ENCODE measurements at regions not wholly inside any gene's neighbourhood (a gene's known extent, or its start where the extent isn't known, plus 50 kb on each side); places are given as distances from the start of the nearest gene placed in this dataset.
A peak's percentile ranks its signal among the peaks of the same experiment; 100 is the strongest.

DNA sequence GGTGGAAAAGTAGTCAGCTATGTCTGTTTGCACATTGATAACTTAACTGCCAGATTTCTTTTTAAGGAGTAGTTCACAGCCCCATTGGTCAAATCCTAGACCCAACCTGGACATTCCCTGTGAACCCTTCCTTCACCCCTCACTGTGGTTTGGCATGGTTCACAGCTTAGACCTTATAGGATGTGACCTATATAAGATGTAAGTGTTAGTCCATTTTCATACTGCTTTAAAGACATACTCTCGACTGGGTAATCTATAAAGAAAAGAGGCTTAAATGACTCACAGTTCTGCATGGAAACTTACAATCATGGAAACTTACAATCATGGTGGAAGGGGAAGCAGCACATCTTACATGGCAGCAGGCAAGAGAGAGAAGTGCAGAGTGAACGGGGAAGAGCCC, 1066.2 kb downstream of the TTLL7 start:
- Histone ChIP-seq H3K27me3 (ENCODE audit: control insufficient read depth in 5 of 5, insufficient read depth in 4 of 5, low read length in 5 of 5) (no peaks in the 10 kb centered on the region), H3K9me3 (ENCODE audit: control insufficient read depth in 5 of 5, low read length in 5 of 5) (peaks cover 0 to 5% (median 4%) of the 10 kb centered on the region in 5 donors), H3K4me1 (ENCODE audit: control insufficient read depth in 5 of 5, insufficient read depth in 5 of 5, low read length in 5 of 5) (peaks cover 0 to 8% (median 3%) of the 10 kb centered on the region in 5 donors), H3K4me3 (ENCODE audit: low read depth in 1 of 5, low read length in 5 of 5) (no peak overlapping the region), H3K27ac (ENCODE audit: low read depth, low read length) (no peak overlapping the region), H3K36me3 (ENCODE audit: control insufficient read depth in 5 of 5, insufficient read depth in 5 of 5, low read length in 5 of 5) (no peaks in the 10 kb centered on the region), H3K9ac (ENCODE audit: low read length in 5 of 5) (no peak overlapping the region)

DNA sequence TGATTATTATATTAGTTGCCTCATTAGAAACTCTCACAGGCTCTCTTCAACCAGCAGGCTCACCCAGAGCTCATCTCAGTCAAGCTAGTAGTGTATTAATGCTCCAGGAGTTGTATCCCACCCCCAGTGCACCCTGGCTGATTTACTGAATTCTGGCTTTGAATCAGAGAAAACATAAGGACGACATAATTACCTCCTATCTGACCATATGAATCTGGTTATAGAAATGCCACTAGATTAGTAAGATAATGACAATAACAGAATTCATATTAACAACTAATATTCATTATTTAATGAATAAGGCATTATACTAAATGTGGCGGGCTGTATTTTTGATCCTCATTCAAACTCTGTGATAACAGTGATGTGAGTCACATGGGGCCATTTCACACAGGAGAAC, 1066.7 kb downstream of the TTLL7 start:
- Histone ChIP-seq H3K9me3 (ENCODE audit: control insufficient read depth in 5 of 5, low read length in 5 of 5) (peaks cover 0 to 5% (median 4%) of the 10 kb centered on the region in 5 donors), H3K4me3 (ENCODE audit: low read depth in 1 of 5, low read length in 5 of 5) (no peak overlapping the region), H3K27ac (ENCODE audit: low read depth, low read length) (no peak overlapping the region), H3K4me1 (ENCODE audit: control insufficient read depth in 5 of 5, insufficient read depth in 5 of 5, low read length in 5 of 5) (peaks cover 0 to 8% (median 3%) of the 10 kb centered on the region in 5 donors), H3K9ac (ENCODE audit: low read length in 5 of 5) (no peak overlapping the region), H3K36me3 (ENCODE audit: control insufficient read depth in 5 of 5, insufficient read depth in 5 of 5, low read length in 5 of 5) (no peaks in the 10 kb centered on the region), H3K27me3 (ENCODE audit: control insufficient read depth in 5 of 5, insufficient read depth in 4 of 5, low read length in 5 of 5) (no peaks in the 10 kb centered on the region)

DNA sequence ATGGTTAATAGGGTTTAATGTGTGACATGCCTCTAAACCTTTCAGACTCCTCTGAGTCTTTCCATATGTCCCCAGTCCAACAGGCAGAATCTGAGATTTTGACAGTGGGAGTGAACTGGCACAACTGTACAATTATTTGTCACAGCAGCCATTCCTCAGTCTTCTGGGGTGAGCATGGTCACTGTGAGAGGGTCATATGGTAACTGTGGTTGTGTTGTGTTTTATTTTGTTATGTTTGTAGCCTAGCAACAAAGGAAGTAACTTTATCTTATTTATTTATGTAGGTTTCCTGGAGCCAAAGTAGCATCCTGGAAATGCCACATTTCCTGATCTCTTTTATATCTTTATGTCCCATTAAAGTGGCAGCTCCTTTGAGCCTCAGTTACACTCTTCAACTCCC, 1067.9 kb downstream of the TTLL7 start:
- Histone ChIP-seq H3K27ac (ENCODE audit: low read depth, low read length) (no peak overlapping the region), H3K36me3 (ENCODE audit: control insufficient read depth in 5 of 5, insufficient read depth in 5 of 5, low read length in 5 of 5) (no peaks in the 10 kb centered on the region), H3K4me3 (ENCODE audit: low read depth in 1 of 5, low read length in 5 of 5) (no peak overlapping the region), H3K9me3 (ENCODE audit: control insufficient read depth in 5 of 5, low read length in 5 of 5) (peaks cover 0 to 1% (median under 1%) of the 10 kb centered on the region in 5 donors), H3K4me1 (ENCODE audit: control insufficient read depth in 5 of 5, insufficient read depth in 5 of 5, low read length in 5 of 5) (peaks cover 0 to 8% (median 3%) of the 10 kb centered on the region in 5 donors), H3K27me3 (ENCODE audit: control insufficient read depth in 5 of 5, insufficient read depth in 4 of 5, low read length in 5 of 5) (no peaks in the 10 kb centered on the region), H3K9ac (ENCODE audit: low read length in 5 of 5) (no peak overlapping the region)

DNA sequence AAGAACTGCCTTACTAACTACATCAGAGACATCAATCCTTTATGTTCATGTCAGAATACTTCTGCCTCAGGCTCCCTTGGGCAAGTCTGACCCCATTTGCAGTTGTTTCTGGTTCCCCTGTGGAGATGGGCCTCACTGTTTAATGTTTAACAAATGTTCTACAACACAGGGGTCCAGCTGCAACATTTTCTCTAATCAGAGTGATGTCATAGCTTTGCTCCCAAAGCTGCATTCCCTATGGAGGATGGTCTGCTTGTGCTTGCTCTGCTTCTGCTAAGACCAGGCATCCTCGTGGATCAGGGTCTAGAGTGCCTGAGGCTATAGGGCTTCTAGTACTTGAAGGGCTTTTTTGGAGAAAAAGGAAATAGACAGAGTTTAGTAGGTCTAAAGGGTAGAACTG, 1071.2 kb downstream of the TTLL7 start:
- Histone ChIP-seq H3K9me3 (ENCODE audit: control insufficient read depth in 5 of 5, low read length in 5 of 5) (no peaks in the 10 kb centered on the region), H3K27ac (ENCODE audit: low read depth, low read length) (no peak overlapping the region)

DNA sequence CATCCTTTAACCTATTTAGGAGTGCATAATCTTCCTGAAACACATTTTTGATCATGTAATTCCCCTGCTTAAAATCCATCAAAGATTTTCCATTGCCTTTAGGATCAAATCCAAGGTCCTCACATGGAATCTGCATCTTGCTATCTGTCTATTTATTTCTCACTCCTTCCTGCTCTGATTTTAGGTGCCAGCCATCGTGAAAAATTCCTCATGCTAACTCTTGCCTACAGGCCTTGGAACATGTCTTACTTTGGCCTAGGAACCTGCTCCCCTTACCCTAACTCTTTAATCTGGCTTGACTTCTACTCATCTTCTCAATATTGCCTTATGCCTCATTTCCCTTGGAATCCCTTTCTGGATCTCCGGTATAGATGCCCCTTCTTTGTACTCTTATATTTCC, 1074.3 kb downstream of the TTLL7 start:
- Histone ChIP-seq H3K9me3 (ENCODE audit: control insufficient read depth in 5 of 5, low read length in 5 of 5) (no peaks in the 10 kb centered on the region), H3K36me3 (ENCODE audit: control insufficient read depth in 5 of 5, insufficient read depth in 5 of 5, low read length in 5 of 5) (no peaks in the 10 kb centered on the region), H3K9ac (ENCODE audit: low read length in 5 of 5) (no peak overlapping the region), H3K4me1 (ENCODE audit: control insufficient read depth in 5 of 5, insufficient read depth in 5 of 5, low read length in 5 of 5) (peaks cover 6 to 17% (median 12%) of the 10 kb centered on the region in 5 donors), H3K27me3 (ENCODE audit: control insufficient read depth in 5 of 5, insufficient read depth in 4 of 5, low read length in 5 of 5) (no peaks in the 10 kb centered on the region), H3K4me3 (ENCODE audit: low read depth in 1 of 5, low read length in 5 of 5) (no peak overlapping the region), H3K27ac (ENCODE audit: low read depth, low read length) (no peak overlapping the region)

More for the DNA sequence above, 1071.2 kb downstream of the TTLL7 start:
- Histone ChIP-seq H3K4me1 (ENCODE audit: control insufficient read depth in 5 of 5, insufficient read depth in 5 of 5, low read length in 5 of 5) (peaks cover 0 to 8% (median 3%) of the 10 kb centered on the region in 5 donors), H3K36me3 (ENCODE audit: control insufficient read depth in 5 of 5, insufficient read depth in 5 of 5, low read length in 5 of 5) (no peaks in the 10 kb centered on the region), H3K9ac (ENCODE audit: low read length in 5 of 5) (no peak overlapping the region), H3K27me3 (ENCODE audit: control insufficient read depth in 5 of 5, insufficient read depth in 4 of 5, low read length in 5 of 5) (no peaks in the 10 kb centered on the region), H3K4me3 (ENCODE audit: low read depth in 1 of 5, low read length in 5 of 5) (no peak overlapping the region)

DNA sequence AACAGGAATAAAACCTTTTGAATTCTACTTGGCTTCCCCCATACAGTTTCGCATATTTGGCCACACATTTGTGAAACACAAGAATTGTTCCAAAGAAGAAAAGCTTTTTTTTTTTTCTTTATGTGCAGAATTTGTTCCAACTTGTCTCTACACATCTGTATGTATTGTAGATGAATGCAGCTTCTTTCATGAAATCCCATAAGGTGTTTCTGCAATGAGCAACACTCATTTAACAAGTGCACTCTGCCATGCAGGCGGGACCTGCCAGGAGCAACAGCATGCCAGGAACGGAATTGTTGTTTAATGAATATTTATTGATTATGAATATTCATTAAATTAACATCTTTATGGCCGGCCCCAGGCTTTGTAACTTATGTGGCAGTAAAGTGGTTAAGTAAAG, 1075.0 kb downstream of the TTLL7 start:
- H3K4me3 ChIP-seq (ENCODE audit: low read depth in 1 of 5, low read length in 5 of 5) = no peak overlapping the region
- no peak overlapping the region for H3K9ac ChIP-seq (ENCODE audit: low read length in 5 of 5)
- no peaks in the 10 kb centered on the region for H3K9me3 ChIP-seq (ENCODE audit: control insufficient read depth in 5 of 5, low read length in 5 of 5)
- H3K27me3 ChIP-seq (ENCODE audit: control insufficient read depth in 5 of 5, insufficient read depth in 4 of 5, low read length in 5 of 5) = no peaks in the 10 kb centered on the region
- no peaks in the 10 kb centered on the region for H3K36me3 ChIP-seq (ENCODE audit: control insufficient read depth in 5 of 5, insufficient read depth in 5 of 5, low read length in 5 of 5)
- no peak overlapping the region for H3K27ac ChIP-seq (ENCODE audit: low read depth, low read length)
- peaks cover 6 to 24% (median 13%) of the 10 kb centered on the region in 5 donors for H3K4me1 ChIP-seq (ENCODE audit: control insufficient read depth in 5 of 5, insufficient read depth in 5 of 5, low read length in 5 of 5)

DNA sequence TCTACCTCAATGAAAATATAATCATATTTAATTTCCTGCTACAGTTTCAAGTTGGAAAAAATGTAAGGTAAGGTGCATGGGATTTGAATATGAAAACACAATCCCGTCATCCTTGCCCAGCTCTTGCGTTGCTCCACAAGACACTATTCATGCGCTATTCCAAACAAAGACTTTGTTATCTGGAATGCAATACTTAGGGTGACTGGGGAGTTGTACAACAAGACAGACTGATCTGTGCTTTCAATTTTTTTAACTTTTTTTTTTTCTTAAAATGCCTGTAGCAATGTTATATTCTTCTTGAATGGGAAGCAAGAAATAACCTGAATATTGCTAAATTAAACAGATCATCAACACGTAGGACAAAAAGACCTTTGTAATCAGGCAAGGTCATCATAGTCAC, 1077.2 kb downstream of the TTLL7 start:
- H3K9ac ChIP-seq (ENCODE audit: low read length in 5 of 5) = no peak overlapping the region
- no peak overlapping the region for H3K27ac ChIP-seq (ENCODE audit: low read depth, low read length)
- no peak overlapping the region for H3K4me3 ChIP-seq (ENCODE audit: low read depth in 1 of 5, low read length in 5 of 5)
- H3K4me1 ChIP-seq (ENCODE audit: control insufficient read depth in 5 of 5, insufficient read depth in 5 of 5, low read length in 5 of 5) = peaks cover 6 to 24% (median 13%) of the 10 kb centered on the region in 5 donors
- no peaks in the 10 kb centered on the region for H3K9me3 ChIP-seq (ENCODE audit: control insufficient read depth in 5 of 5, low read length in 5 of 5)
- no peaks in the 10 kb centered on the region for H3K27me3 ChIP-seq (ENCODE audit: control insufficient read depth in 5 of 5, insufficient read depth in 4 of 5, low read length in 5 of 5)
- H3K36me3 ChIP-seq (ENCODE audit: control insufficient read depth in 5 of 5, insufficient read depth in 5 of 5, low read length in 5 of 5) = no peaks in the 10 kb centered on the region

DNA sequence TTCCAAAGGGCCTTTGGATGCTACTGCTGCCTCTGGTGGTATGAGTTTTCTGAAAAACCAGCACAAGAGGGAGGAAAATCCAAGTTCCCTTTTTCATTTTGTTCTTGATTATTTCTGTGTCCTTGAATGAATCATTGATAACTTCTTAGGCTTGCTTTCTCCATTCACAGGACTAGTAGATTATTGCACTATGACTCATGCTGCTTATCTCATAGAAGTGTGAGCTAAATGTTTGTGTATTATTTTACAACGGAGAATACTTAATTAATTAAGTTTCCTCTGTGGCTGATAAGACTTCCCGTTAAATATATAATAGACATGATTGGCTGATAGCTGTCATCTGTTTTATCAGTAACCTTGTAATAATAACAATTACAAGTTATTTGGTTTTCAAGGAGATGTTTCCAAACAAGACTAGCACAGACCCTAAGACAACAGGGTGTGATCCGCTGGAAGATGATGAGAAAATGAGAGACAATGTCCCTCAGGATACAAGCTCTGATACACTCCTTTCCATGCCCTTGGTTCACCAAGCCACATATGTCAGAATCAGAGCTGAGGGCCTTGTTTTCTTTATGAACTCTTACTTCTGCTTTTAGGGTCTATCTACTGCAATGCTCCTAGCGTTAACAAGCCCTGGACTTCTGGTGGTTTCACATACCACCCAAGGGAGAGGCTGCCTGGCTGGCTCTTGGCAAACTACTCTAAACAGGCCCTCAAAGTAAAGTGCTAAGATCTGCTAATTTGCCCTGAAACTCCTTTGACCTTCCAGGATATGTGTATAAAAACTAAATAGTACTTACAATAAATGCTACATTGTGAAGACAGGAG, 1078.3 kb downstream of the TTLL7 start:
- peak overlapping the region; percentile 59 for H3K27ac ChIP-seq (ENCODE audit: low read depth, low read length)

DNA sequence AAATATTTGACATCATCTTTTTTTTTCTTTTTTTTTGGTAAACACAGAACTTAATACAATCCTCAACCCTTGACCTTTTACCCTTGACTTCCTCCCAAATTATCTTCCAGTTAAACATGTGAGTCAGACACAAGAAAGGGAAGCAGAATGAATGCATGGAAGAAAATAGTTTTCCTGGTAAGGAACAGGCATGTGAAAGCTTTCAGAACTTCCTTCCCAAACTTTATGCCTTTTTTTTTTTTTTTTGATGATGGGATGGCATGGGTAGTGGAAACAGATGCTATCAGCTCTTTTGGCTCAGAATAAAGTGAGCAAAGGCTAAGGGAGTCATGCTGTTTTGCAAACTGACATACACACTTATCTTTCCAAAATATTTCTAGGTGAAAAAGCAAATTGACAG, 1079.1 kb downstream of the TTLL7 start:
- Histone ChIP-seq H3K27me3 (ENCODE audit: control insufficient read depth in 5 of 5, insufficient read depth in 4 of 5, low read length in 5 of 5) (no peaks in the 10 kb centered on the region), H3K36me3 (ENCODE audit: control insufficient read depth in 5 of 5, insufficient read depth in 5 of 5, low read length in 5 of 5) (no peaks in the 10 kb centered on the region), H3K4me1 (ENCODE audit: control insufficient read depth in 5 of 5, insufficient read depth in 5 of 5, low read length in 5 of 5) (peaks cover 6 to 24% (median 13%) of the 10 kb centered on the region in 5 donors), H3K4me3 (ENCODE audit: low read depth in 1 of 5, low read length in 5 of 5) (no peak overlapping the region), H3K9ac (ENCODE audit: low read length in 5 of 5) (no peak overlapping the region), H3K9me3 (ENCODE audit: control insufficient read depth in 5 of 5, low read length in 5 of 5) (no peaks in the 10 kb centered on the region), H3K27ac (ENCODE audit: low read depth, low read length) (peak overlapping the region; percentile 59)

More for the DNA sequence above, 1078.3 kb downstream of the TTLL7 start:
- no peak overlapping the region for H3K9ac ChIP-seq (ENCODE audit: low read length in 5 of 5)
- H3K4me3 ChIP-seq (ENCODE audit: low read depth in 1 of 5, low read length in 5 of 5) = no peak overlapping the region
- H3K4me1 ChIP-seq (ENCODE audit: control insufficient read depth in 5 of 5, insufficient read depth in 5 of 5, low read length in 5 of 5) = peaks cover 6 to 24% (median 13%) of the 10 kb centered on the region in 5 donors
- no peaks in the 10 kb centered on the region for H3K36me3 ChIP-seq (ENCODE audit: control insufficient read depth in 5 of 5, insufficient read depth in 5 of 5, low read length in 5 of 5)
- H3K27me3 ChIP-seq (ENCODE audit: control insufficient read depth in 5 of 5, insufficient read depth in 4 of 5, low read length in 5 of 5) = no peaks in the 10 kb centered on the region
- no peaks in the 10 kb centered on the region for H3K9me3 ChIP-seq (ENCODE audit: control insufficient read depth in 5 of 5, low read length in 5 of 5)

DNA sequence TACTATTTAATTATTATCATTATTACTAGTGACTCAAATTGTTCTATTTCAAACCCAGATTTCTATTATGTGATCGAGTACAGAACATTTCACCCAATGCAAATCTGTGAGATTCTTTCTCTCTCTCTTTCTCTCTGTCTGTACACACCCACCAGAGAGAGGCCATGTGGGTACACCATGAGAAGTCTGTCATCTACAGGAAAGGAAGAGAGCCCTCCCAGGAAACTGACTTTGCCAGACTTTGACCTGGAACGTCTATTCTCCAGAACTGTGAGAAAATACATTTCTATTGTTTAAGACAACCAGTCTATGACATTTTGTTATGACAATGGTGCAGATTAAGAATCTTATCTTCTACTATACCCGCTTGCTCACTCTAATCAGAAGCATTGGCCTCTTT, 1091.6 kb downstream of the TTLL7 start:
- Histone ChIP-seq H3K27me3 (ENCODE audit: control insufficient read depth in 5 of 5, insufficient read depth in 4 of 5, low read length in 5 of 5) (no peaks in the 10 kb centered on the region), H3K9me3 (ENCODE audit: control insufficient read depth in 5 of 5, low read length in 5 of 5) (no peaks in the 10 kb centered on the region), H3K4me3 (ENCODE audit: low read depth in 1 of 5, low read length in 5 of 5) (no peak overlapping the region), H3K9ac (ENCODE audit: low read length in 5 of 5) (no peak overlapping the region), H3K36me3 (ENCODE audit: control insufficient read depth in 5 of 5, insufficient read depth in 5 of 5, low read length in 5 of 5) (no peaks in the 10 kb centered on the region), H3K27ac (ENCODE audit: low read depth, low read length) (no peak overlapping the region), H3K4me1 (ENCODE audit: control insufficient read depth in 5 of 5, insufficient read depth in 5 of 5, low read length in 5 of 5) (no peaks in the 10 kb centered on the region)

Data from subcutaneous abdominal adipose tissue (tissue), 5 donors.